ENCODE measurements at regions not wholly inside any gene's neighbourhood (a gene's known extent, or its start where the extent isn't known, plus 50 kb on each side); places are given as distances from the start of the nearest gene placed in this dataset.
"Not testable (repeated sequence)": the region's sequence is repeated elsewhere in the genome, so short reads cannot be mapped to it uniquely, and the experiment has no call there.

- DNase-seq: no peak
Measured at GRCh38 chr20:56769921-56770600, 141.0 kb downstream of the TFAP2C start.

GRCh38 chr20:56773749-56774148, 144.6 kb downstream of the TFAP2C start:
- no peak for DNase-seq

- no peak for DNase-seq
Measured at GRCh38 chr20:56774873-56775272, 145.8 kb downstream of the TFAP2C start.

- DNase-seq: no peak
Measured at GRCh38 chr20:56776345-56776744, 147.2 kb downstream of the TFAP2C start.

- peak; percentile 20 for DNase-seq
Measured at GRCh38 chr20:56778765-56779195, 149.7 kb downstream of the TFAP2C start.

- DNase-seq: no peak
Measured at GRCh38 chr20:56779452-56780143, 150.5 kb downstream of the TFAP2C start.

GRCh38 chr20:56780266-56780665, 151.2 kb downstream of the TFAP2C start:
- DNase-seq: no peak

GRCh38 chr20:56781108-56781739, 152.1 kb downstream of the TFAP2C start:
- no peak for DNase-seq

GRCh38 chr20:56781987-56782560, 153.0 kb downstream of the TFAP2C start:
- DNase-seq: not testable (repeated sequence)

GRCh38 chr20:56782814-56783213, 153.7 kb downstream of the TFAP2C start:
- DNase-seq: not testable (repeated sequence)

- DNase-seq: no peak
Measured at GRCh38 chr20:56783826-56784225, 154.7 kb downstream of the TFAP2C start.

GRCh38 chr20:56786503-56786902, 157.4 kb downstream of the TFAP2C start:
- no peak for DNase-seq

- DNase-seq: no peak
Measured at GRCh38 chr20:56788041-56788670, 159.1 kb downstream of the TFAP2C start.

- DNase-seq: no peak
Measured at GRCh38 chr20:56788671-56789610, 159.8 kb downstream of the TFAP2C start.

GRCh38 chr20:56793916-56794315, 164.8 kb downstream of the TFAP2C start:
- DNase-seq: no peak

- DNase-seq: no peak
Measured at GRCh38 chr20:56795492-56795891, 166.4 kb downstream of the TFAP2C start.

GRCh38 chr20:56796345-56796744, 167.2 kb downstream of the TFAP2C start:
- DNase-seq: no peak

GRCh38 chr20:56797023-56797422, 167.9 kb downstream of the TFAP2C start:
- no peak for DNase-seq

GRCh38 chr20:56798634-56799033, 169.5 kb downstream of the TFAP2C start:
- no peak for DNase-seq

- DNase-seq: no peak
Measured at GRCh38 chr20:56799187-56799586, 170.1 kb downstream of the TFAP2C start.

- DNase-seq: no peak
Measured at GRCh38 chr20:56800088-56800487, 171.0 kb downstream of the TFAP2C start.

Data from right kidney (tissue), 1 donor.